Activated CD4-positive, CD25-positive, alpha-beta regulatory T cell treated with anti-CD3 and anti-CD28 coated beads, Interleukin-2, amount 50 U/mL, for 24 hours (primary cell): ENCODE measurements at regions not wholly inside any gene's neighbourhood (a gene's known extent, or its start where the extent isn't known, plus 50 kb on each side); places are given as distances from the start of the nearest gene placed in this dataset.
A peak's percentile ranks its signal among the peaks of the same experiment; 100 is the strongest.

Experiments used
- ATAC-seq, 2 donors: fragments of 150-1000 bp; cut with Tn5 transposase; one replicate each; pipeline ENCODE4 v1.10.0; 2021; ENCODE audit warnings: mild to moderate bottlenecking in 1 of 2, moderate library complexity in 1 of 2

- ATAC-seq, result no peak
These were observed 61.2 kb downstream of the MAGED1 start for GRCh38 chrX:51954592-51954991.

- ATAC-seq, result peak; percentile 56 to 68
These were observed 61.8 kb downstream of the MAGED1 start for GRCh38 chrX:51955200-51955599.

- no peak for ATAC-seq
These were observed 63.0 kb downstream of the MAGED1 start for GRCh38 chrX:51956441-51956840.

- ATAC-seq, result no peak
These were observed 81.9 kb downstream of the MAGED1 start for GRCh38 chrX:51975360-51975759.

GRCh38 chrX:51975811-51976210, 82.4 kb downstream of the MAGED1 start:
- no peak for ATAC-seq

GRCh38 chrX:51976503-51976902, 83.1 kb downstream of the MAGED1 start:
- no peak for ATAC-seq
